ENCODE measurements at regions not wholly inside any gene's neighbourhood (a gene's known extent, or its start where the extent isn't known, plus 50 kb on each side); places are given as distances from the start of the nearest gene placed in this dataset.

GRCh38 chr1:244112041-244112440 lies 61.0 kb downstream of the ZBTB18 start:
- 98% methylated on average over 5 of the region's 5 CpGs for WGBS (ENCODE audit: insufficient coverage)
- H3K4me2 ChIP-seq (replicated peaks; ENCODE audit: extremely low read depth, low read length, poor library complexity, severe bottlenecking) = no peak overlapping the region
- H3K27ac ChIP-seq (ENCODE audit: low read depth in 1 of 2, low read length in 2 of 2) = no peak overlapping the region
- Mint-ChIP-seq H3K9me3 (peaks cover 0 to 4% (median 0%) of the 10 kb centered on the region in 7 donors), H3K4me3 (no peak overlapping the region), H3K27ac (no peak overlapping the region), H3K36me3 (no peaks in the 10 kb centered on the region), H3K27me3 (ENCODE audit: low read depth in 3 of 3) (peaks cover 1 to 3% (median 2%) of the 10 kb centered on the region in 3 donors), H3K4me1 (no peaks in the 10 kb centered on the region)
- H2AFZ ChIP-seq (ENCODE audit: insufficient read depth, low read depth, low read length, poor library complexity, severe bottlenecking) = no peak overlapping the region
- TF ChIP-seq CTCF (IDR thresholded peaks at IDR 0.05) = no peak
- no peaks in the 10 kb centered on the region for H4K20me1 ChIP-seq (ENCODE audit: insufficient read depth, low read length)
- H3K79me2 ChIP-seq (ENCODE audit: insufficient read depth, low read length) = no peaks in the 10 kb centered on the region
- H3K36me3 ChIP-seq (replicated peaks in 1 of 2; ENCODE audit: control insufficient read depth in 1 of 2, insufficient read depth in 2 of 2, low read length in 2 of 2) = no peaks in the 10 kb centered on the region
- no peaks in the 10 kb centered on the region for H3K27me3 ChIP-seq (ENCODE audit: control insufficient read depth in 2 of 2, insufficient read depth in 2 of 2, low read length in 2 of 2)
- no peak overlapping the region for H3K4me3 ChIP-seq (replicated peaks in 1 of 3; ENCODE audit: low read depth in 2 of 3, low read length in 3 of 3)
- no peaks in the 10 kb centered on the region for H3K4me1 ChIP-seq (ENCODE audit: control insufficient read depth in 1 of 2, insufficient read depth in 2 of 2, low read length in 2 of 2)
- intact Hi-C loops (cut with micrococcal nuclease) = no loop called here
- DNase-seq = no peak
- no peak overlapping the region for H3K9ac ChIP-seq (ENCODE audit: insufficient read depth, low read length, poor library complexity, severe bottlenecking)
- no peaks in the 10 kb centered on the region for H3K9me3 ChIP-seq (replicated peaks in 1 of 2; ENCODE audit: control insufficient read depth in 1 of 2, insufficient read depth in 1 of 2, low read length in 2 of 2)

- Histone ChIP-seq H2AFZ (ENCODE audit: insufficient read depth, low read depth, low read length, poor library complexity, severe bottlenecking) (no peak overlapping the region), H3K4me1 (ENCODE audit: control insufficient read depth in 1 of 2, insufficient read depth in 2 of 2, low read length in 2 of 2) (no peaks in the 10 kb centered on the region), H3K9me3 (replicated peaks in 1 of 2; ENCODE audit: control insufficient read depth in 1 of 2, insufficient read depth in 1 of 2, low read length in 2 of 2) (no peaks in the 10 kb centered on the region), H3K27me3 (ENCODE audit: control insufficient read depth in 2 of 2, insufficient read depth in 2 of 2, low read length in 2 of 2) (no peaks in the 10 kb centered on the region), H4K20me1 (ENCODE audit: insufficient read depth, low read length) (no peaks in the 10 kb centered on the region), H3K27ac (ENCODE audit: low read depth in 1 of 2, low read length in 2 of 2) (no peak overlapping the region), H3K9ac (ENCODE audit: insufficient read depth, low read length, poor library complexity, severe bottlenecking) (no peak overlapping the region), H3K4me3 (replicated peaks in 1 of 3; ENCODE audit: low read depth in 2 of 3, low read length in 3 of 3) (no peak overlapping the region), H3K36me3 (replicated peaks in 1 of 2; ENCODE audit: control insufficient read depth in 1 of 2, insufficient read depth in 2 of 2, low read length in 2 of 2) (no peaks in the 10 kb centered on the region), H3K4me2 (replicated peaks; ENCODE audit: extremely low read depth, low read length, poor library complexity, severe bottlenecking) (no peak overlapping the region), H3K79me2 (ENCODE audit: insufficient read depth, low read length) (no peaks in the 10 kb centered on the region)
- WGBS (ENCODE audit: insufficient coverage) = no CpG with 5 or more reads among the region's 1 CpG
- Mint-ChIP-seq H3K9me3 (peaks cover 0 to 6% (median 0%) of the 10 kb centered on the region in 7 donors), H3K27ac (no peak overlapping the region), H3K4me1 (no peaks in the 10 kb centered on the region), H3K27me3 (ENCODE audit: low read depth in 3 of 3) (peaks cover 1 to 3% (median 2%) of the 10 kb centered on the region in 3 donors), H3K4me3 (no peak overlapping the region), H3K36me3 (no peaks in the 10 kb centered on the region)
- no peak for TF ChIP-seq CTCF (IDR thresholded peaks at IDR 0.05)
- DNase-seq = no peak
- intact Hi-C loops (cut with micrococcal nuclease) = no loop called here
Observed at GRCh38 chr1:244112636-244113035, 61.6 kb downstream of the ZBTB18 start.

All from CD14-positive monocyte (primary cell).